Transverse colon (tissue), 4 donors: ENCODE measurements at regions not wholly inside any gene's neighbourhood (a gene's known extent, or its start where the extent isn't known, plus 50 kb on each side); places are given as distances from the start of the nearest gene placed in this dataset.

Source experiments
- POLR2A ChIP-seq: fragments of 450-650 bp; IDR thresholded peaks from one replicate; pipeline ENCODE4 v1.6.1; 2016; ENCODE audit warnings: antibody characterized with exemption, mild to moderate bottlenecking, moderate library complexity
- POLR2AphosphoS5 ChIP-seq, 3 donors: sonication (generic); formaldehyde crosslinking; IDR thresholded peaks; one replicate each; pipeline ENCODE4 v1.6.1; 2016; ENCODE audit warnings: antibody characterized with exemption in 3 of 3
- TF ChIP-seq, protein P1 (sequence below), 5 experiments: fragments of 200-600 bp in 3 of 5; fragments of 450-650 bp in 2 of 5; sonication (generic) in 3 of 5; IDR thresholded peaks; 1 replicate in 2 of 5; 2 replicates in 3 of 5; pipeline ENCODE4 v1.5.1; 2016 to 2017; ENCODE audit warnings: antibody characterized with exemption in 5 of 5, inconsistent platforms in 3 of 5, mild to moderate bottlenecking in 2 of 5, moderate library complexity in 1 of 5

DNA sequence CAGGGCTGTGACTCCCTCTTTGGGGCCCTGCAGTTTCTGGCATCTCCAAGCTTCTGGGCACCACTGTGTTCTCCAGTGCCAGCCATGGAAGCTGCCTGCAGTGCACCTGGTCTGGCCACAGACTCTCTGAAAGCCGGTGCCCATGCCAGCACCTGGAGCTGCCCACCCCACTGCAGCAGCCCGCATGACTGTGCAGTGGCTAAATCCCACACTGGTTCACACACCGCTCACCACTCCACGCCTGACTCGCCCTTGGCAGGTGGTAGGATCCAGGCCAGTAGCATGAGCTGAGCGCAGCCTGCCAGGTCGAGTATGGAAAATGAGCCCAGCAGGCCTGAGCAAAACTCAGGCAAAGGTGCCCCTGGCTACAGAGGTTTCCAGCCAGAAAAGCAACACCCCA, 72.8 kb upstream of the INTU start:
- TF ChIP-seq POLR2A (no peak), POLR2AphosphoS5 (IDR thresholded peaks at IDR 0.05) (no peak)
- TF ChIP-seq, protein P1, sequence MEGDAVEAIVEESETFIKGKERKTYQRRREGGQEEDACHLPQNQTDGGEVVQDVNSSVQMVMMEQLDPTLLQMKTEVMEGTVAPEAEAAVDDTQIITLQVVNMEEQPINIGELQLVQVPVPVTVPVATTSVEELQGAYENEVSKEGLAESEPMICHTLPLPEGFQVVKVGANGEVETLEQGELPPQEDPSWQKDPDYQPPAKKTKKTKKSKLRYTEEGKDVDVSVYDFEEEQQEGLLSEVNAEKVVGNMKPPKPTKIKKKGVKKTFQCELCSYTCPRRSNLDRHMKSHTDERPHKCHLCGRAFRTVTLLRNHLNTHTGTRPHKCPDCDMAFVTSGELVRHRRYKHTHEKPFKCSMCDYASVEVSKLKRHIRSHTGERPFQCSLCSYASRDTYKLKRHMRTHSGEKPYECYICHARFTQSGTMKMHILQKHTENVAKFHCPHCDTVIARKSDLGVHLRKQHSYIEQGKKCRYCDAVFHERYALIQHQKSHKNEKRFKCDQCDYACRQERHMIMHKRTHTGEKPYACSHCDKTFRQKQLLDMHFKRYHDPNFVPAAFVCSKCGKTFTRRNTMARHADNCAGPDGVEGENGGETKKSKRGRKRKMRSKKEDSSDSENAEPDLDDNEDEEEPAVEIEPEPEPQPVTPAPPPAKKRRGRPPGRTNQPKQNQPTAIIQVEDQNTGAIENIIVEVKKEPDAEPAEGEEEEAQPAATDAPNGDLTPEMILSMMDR (IDR thresholded peaks at IDR 0.05), result no peak
